ENCODE measurements at regions not wholly inside any gene's neighbourhood (a gene's known extent, or its start where the extent isn't known, plus 50 kb on each side); places are given as distances from the start of the nearest gene placed in this dataset.

DNA sequence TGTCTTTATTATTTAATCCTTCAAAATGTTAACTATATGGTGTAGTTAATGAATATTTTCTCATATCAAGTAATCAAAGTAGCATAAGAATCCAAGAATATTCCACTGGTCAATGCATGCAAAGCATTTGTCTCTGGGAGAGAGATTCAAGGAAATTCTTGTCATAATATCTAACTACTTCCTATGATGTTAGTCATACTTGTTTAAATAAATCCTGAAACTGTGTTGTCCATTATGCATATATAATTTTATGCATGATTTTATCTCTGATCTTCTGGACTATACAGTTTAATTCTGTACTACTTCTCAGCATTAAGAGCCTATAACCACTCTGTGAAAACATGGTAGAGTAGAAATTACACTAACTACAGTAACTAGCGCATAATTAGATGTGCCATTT is 388.3 kb downstream of the NR4A2 start:
- TF ChIP-seq, protein P1, sequence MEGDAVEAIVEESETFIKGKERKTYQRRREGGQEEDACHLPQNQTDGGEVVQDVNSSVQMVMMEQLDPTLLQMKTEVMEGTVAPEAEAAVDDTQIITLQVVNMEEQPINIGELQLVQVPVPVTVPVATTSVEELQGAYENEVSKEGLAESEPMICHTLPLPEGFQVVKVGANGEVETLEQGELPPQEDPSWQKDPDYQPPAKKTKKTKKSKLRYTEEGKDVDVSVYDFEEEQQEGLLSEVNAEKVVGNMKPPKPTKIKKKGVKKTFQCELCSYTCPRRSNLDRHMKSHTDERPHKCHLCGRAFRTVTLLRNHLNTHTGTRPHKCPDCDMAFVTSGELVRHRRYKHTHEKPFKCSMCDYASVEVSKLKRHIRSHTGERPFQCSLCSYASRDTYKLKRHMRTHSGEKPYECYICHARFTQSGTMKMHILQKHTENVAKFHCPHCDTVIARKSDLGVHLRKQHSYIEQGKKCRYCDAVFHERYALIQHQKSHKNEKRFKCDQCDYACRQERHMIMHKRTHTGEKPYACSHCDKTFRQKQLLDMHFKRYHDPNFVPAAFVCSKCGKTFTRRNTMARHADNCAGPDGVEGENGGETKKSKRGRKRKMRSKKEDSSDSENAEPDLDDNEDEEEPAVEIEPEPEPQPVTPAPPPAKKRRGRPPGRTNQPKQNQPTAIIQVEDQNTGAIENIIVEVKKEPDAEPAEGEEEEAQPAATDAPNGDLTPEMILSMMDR (conservative IDR thresholded peaks at IDR 0.05; ENCODE audit: low read depth, low read length) = no peak
- TF ChIP-seq EZH2 (IDR thresholded peaks at IDR 0.05; ENCODE audit: low read length, unreplicated experiment) = no peak
